Uterus (tissue), 2 donors: ENCODE measurements at regions not wholly inside any gene's neighbourhood (a gene's known extent, or its start where the extent isn't known, plus 50 kb on each side); places are given as distances from the start of the nearest gene placed in this dataset.

Experiments used
- POLR2A ChIP-seq, 2 donors: fragments of 450-650 bp; IDR thresholded peaks; one replicate each; pipeline ENCODE4 v1.6.1; 2016; ENCODE audit warnings: antibody characterized with exemption in 2 of 2, mild to moderate bottlenecking in 1 of 2, moderate library complexity in 1 of 2
- TF ChIP-seq, protein P1 (sequence below), 4 experiments: fragments of 200-600 bp in 2 of 4; fragments of 450-650 bp in 2 of 4; sonication (generic) in 2 of 4; IDR thresholded peaks; one replicate each; pipeline ENCODE4 v1.5.1; 2016 to 2019; ENCODE audit warnings: antibody characterized with exemption in 4 of 4, mild to moderate bottlenecking in 2 of 4, moderate library complexity in 1 of 4

DNA sequence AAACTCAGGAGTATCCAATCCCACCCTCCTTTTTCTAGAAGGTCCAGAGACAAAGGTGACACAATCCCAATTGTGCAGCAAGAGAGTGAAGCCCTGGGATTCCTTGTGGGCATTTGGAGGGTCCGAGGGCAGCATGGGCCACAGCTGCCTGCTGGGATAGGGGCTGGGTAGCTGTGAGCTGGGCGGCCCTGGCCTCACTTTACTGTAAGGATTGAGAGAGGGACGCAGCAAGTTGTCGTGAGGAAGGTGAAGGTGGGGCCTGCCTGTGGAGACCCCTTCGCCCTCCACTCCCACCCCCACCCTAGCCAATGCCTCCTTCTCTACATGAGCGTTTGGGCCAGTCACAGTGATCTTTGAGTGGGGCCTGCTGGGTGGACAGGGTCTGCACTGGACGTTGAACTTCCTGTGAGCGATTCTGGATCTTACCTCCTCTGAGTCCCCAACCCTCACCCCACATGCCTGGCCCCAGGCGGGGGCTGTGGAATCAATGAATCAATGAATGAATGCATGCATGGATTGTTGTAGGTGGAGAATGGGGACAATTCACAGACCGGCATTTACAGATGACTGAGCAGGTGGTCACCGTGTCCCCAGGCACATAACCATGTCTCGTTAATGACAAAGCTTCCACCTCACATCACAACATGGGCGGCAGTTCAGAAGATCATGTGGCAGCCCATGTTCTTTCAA, 107.2 kb downstream of the INHBB start:
- TF ChIP-seq, protein P1, sequence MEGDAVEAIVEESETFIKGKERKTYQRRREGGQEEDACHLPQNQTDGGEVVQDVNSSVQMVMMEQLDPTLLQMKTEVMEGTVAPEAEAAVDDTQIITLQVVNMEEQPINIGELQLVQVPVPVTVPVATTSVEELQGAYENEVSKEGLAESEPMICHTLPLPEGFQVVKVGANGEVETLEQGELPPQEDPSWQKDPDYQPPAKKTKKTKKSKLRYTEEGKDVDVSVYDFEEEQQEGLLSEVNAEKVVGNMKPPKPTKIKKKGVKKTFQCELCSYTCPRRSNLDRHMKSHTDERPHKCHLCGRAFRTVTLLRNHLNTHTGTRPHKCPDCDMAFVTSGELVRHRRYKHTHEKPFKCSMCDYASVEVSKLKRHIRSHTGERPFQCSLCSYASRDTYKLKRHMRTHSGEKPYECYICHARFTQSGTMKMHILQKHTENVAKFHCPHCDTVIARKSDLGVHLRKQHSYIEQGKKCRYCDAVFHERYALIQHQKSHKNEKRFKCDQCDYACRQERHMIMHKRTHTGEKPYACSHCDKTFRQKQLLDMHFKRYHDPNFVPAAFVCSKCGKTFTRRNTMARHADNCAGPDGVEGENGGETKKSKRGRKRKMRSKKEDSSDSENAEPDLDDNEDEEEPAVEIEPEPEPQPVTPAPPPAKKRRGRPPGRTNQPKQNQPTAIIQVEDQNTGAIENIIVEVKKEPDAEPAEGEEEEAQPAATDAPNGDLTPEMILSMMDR (IDR thresholded peaks at IDR 0.05) = no peak
- no peak for TF ChIP-seq POLR2A (IDR thresholded peaks at IDR 0.05)
